ENCODE measurements at regions not wholly inside any gene's neighbourhood (a gene's known extent, or its start where the extent isn't known, plus 50 kb on each side); places are given as distances from the start of the nearest gene placed in this dataset.

- H3K9ac ChIP-seq (ENCODE audit: low read depth, low read length, poor library complexity, severe bottlenecking): no peak overlapping the region
- no peak for TF ChIP-seq EZH2phosphoT487 (IDR thresholded peaks at IDR 0.05; ENCODE audit: borderline replicate concordance)
- TF ChIP-seq, protein P1, sequence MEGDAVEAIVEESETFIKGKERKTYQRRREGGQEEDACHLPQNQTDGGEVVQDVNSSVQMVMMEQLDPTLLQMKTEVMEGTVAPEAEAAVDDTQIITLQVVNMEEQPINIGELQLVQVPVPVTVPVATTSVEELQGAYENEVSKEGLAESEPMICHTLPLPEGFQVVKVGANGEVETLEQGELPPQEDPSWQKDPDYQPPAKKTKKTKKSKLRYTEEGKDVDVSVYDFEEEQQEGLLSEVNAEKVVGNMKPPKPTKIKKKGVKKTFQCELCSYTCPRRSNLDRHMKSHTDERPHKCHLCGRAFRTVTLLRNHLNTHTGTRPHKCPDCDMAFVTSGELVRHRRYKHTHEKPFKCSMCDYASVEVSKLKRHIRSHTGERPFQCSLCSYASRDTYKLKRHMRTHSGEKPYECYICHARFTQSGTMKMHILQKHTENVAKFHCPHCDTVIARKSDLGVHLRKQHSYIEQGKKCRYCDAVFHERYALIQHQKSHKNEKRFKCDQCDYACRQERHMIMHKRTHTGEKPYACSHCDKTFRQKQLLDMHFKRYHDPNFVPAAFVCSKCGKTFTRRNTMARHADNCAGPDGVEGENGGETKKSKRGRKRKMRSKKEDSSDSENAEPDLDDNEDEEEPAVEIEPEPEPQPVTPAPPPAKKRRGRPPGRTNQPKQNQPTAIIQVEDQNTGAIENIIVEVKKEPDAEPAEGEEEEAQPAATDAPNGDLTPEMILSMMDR (conservative IDR thresholded peaks at IDR 0.05; ENCODE audit: low read length): no peak
- no peaks in the 10 kb centered on the region for H3K36me3 ChIP-seq (ENCODE audit: insufficient read depth, low read length)
- H3K4me2 ChIP-seq (ENCODE audit: low read depth, low read length, poor library complexity, severe bottlenecking): no peak overlapping the region
- no peaks in the 10 kb centered on the region for H3K4me1 ChIP-seq (ENCODE audit: insufficient read depth, low read length, poor library complexity, severe bottlenecking)
- no peaks in the 10 kb centered on the region for H3K27me3 ChIP-seq (ENCODE audit: insufficient read depth, low read length, poor library complexity, severe bottlenecking)
- H3K9me2 ChIP-seq (replicated peaks; ENCODE audit: low read depth, low read length): no peaks in the 10 kb centered on the region
- H3F3A ChIP-seq (ENCODE audit: low read depth): no peaks in the 10 kb centered on the region
- H4K20me1 ChIP-seq (ENCODE audit: insufficient read depth, low read length, poor library complexity, severe bottlenecking): no peaks in the 10 kb centered on the region
- no peak overlapping the region for H2AFZ ChIP-seq (ENCODE audit: low read length)
- H3K4me3 ChIP-seq (ENCODE audit: low read length, poor library complexity, severe bottlenecking): no peak overlapping the region
- no peaks in the 10 kb centered on the region for H3K9me3 ChIP-seq (ENCODE audit: insufficient read depth, low read depth, low read length)
- H3K79me2 ChIP-seq (ENCODE audit: insufficient read depth, low read length): no peaks in the 10 kb centered on the region
These were observed 404.4 kb downstream of the GASK1B start for GRCh38 chr4:157768419-157768818.

GRCh38 chr4:157763490-157763889 is 409.3 kb downstream of the GASK1B start:
- no peaks in the 10 kb centered on the region for H3K79me2 ChIP-seq (ENCODE audit: insufficient read depth, low read length)
- H3K4me2 ChIP-seq (ENCODE audit: low read depth, low read length, poor library complexity, severe bottlenecking): no peak overlapping the region
- no peak overlapping the region for H3K4me3 ChIP-seq (ENCODE audit: low read length, poor library complexity, severe bottlenecking)
- no peaks in the 10 kb centered on the region for H4K20me1 ChIP-seq (ENCODE audit: insufficient read depth, low read length, poor library complexity, severe bottlenecking)
- H3K9me3 ChIP-seq (ENCODE audit: insufficient read depth, low read depth, low read length): no peaks in the 10 kb centered on the region
- H3K9ac ChIP-seq (ENCODE audit: low read depth, low read length, poor library complexity, severe bottlenecking): no peak overlapping the region
- H2AFZ ChIP-seq (ENCODE audit: low read length): no peak overlapping the region
- H3K27me3 ChIP-seq (ENCODE audit: insufficient read depth, low read length, poor library complexity, severe bottlenecking): no peaks in the 10 kb centered on the region
- no peaks in the 10 kb centered on the region for H3F3A ChIP-seq (ENCODE audit: low read depth)
- H3K4me1 ChIP-seq (ENCODE audit: insufficient read depth, low read length, poor library complexity, severe bottlenecking): no peaks in the 10 kb centered on the region
- H3K36me3 ChIP-seq (ENCODE audit: insufficient read depth, low read length): no peaks in the 10 kb centered on the region
- no peaks in the 10 kb centered on the region for H3K9me2 ChIP-seq (replicated peaks; ENCODE audit: low read depth, low read length)
- no peak for TF ChIP-seq EZH2phosphoT487 (IDR thresholded peaks at IDR 0.05; ENCODE audit: borderline replicate concordance)

GRCh38 chr4:157754410-157754809 is 418.4 kb downstream of the GASK1B start:
- H3K9me2 ChIP-seq (replicated peaks; ENCODE audit: low read depth, low read length): no peaks in the 10 kb centered on the region
- H3K4me2 ChIP-seq (ENCODE audit: low read depth, low read length, poor library complexity, severe bottlenecking): no peak overlapping the region
- H3K27me3 ChIP-seq (ENCODE audit: insufficient read depth, low read length, poor library complexity, severe bottlenecking): no peaks in the 10 kb centered on the region
- H3K9me3 ChIP-seq (ENCODE audit: insufficient read depth, low read depth, low read length): no peaks in the 10 kb centered on the region
- no peak overlapping the region for H3K9ac ChIP-seq (ENCODE audit: low read depth, low read length, poor library complexity, severe bottlenecking)
- H3K4me1 ChIP-seq (ENCODE audit: insufficient read depth, low read length, poor library complexity, severe bottlenecking): no peaks in the 10 kb centered on the region
- no peaks in the 10 kb centered on the region for H4K20me1 ChIP-seq (ENCODE audit: insufficient read depth, low read length, poor library complexity, severe bottlenecking)
- TF ChIP-seq, protein P1 (conservative IDR thresholded peaks at IDR 0.05; ENCODE audit: low read length): no peak
- no peak for TF ChIP-seq EZH2phosphoT487 (IDR thresholded peaks at IDR 0.05; ENCODE audit: borderline replicate concordance)
- H3K79me2 ChIP-seq (ENCODE audit: insufficient read depth, low read length): no peaks in the 10 kb centered on the region
- H3F3A ChIP-seq (ENCODE audit: low read depth): no peaks in the 10 kb centered on the region
- no peak overlapping the region for H2AFZ ChIP-seq (ENCODE audit: low read length)
- no peak overlapping the region for H3K4me3 ChIP-seq (ENCODE audit: low read length, poor library complexity, severe bottlenecking)
- no peaks in the 10 kb centered on the region for H3K36me3 ChIP-seq (ENCODE audit: insufficient read depth, low read length)

DNA sequence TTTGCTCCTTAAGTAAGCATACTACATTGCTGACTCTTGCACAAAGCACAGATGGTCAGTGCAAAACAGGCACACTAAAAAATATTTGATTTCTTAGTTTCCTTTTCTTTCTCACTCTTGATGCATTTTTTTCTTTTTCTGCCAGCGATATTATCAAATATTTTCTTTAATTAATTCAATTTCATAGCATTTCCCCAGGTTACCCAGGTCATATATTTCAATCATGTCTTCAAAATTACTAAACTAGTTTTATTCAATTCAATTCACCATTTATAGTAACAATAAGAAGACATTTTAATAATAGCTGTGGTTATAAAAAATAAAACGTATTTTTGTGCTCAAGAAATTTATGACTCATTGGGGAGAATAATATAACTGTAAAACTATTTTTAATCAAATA is 421.2 kb downstream of the GASK1B start:
- TF ChIP-seq, protein P1 (conservative IDR thresholded peaks at IDR 0.05; ENCODE audit: low read length): no peak
- TF ChIP-seq EZH2phosphoT487 (IDR thresholded peaks at IDR 0.05; ENCODE audit: borderline replicate concordance): no peak
- H2AFZ ChIP-seq (ENCODE audit: low read length): no peak overlapping the region
- H3K27me3 ChIP-seq (ENCODE audit: insufficient read depth, low read length, poor library complexity, severe bottlenecking): no peaks in the 10 kb centered on the region
- no peaks in the 10 kb centered on the region for H3K79me2 ChIP-seq (ENCODE audit: insufficient read depth, low read length)
- no peaks in the 10 kb centered on the region for H3K9me3 ChIP-seq (ENCODE audit: insufficient read depth, low read depth, low read length)
- H3F3A ChIP-seq (ENCODE audit: low read depth): no peaks in the 10 kb centered on the region
- no peak overlapping the region for H3K4me2 ChIP-seq (ENCODE audit: low read depth, low read length, poor library complexity, severe bottlenecking)
- no peaks in the 10 kb centered on the region for H3K4me1 ChIP-seq (ENCODE audit: insufficient read depth, low read length, poor library complexity, severe bottlenecking)
- no peaks in the 10 kb centered on the region for H4K20me1 ChIP-seq (ENCODE audit: insufficient read depth, low read length, poor library complexity, severe bottlenecking)
- H3K4me3 ChIP-seq (ENCODE audit: low read length, poor library complexity, severe bottlenecking): no peak overlapping the region
- no peaks in the 10 kb centered on the region for H3K9me2 ChIP-seq (replicated peaks; ENCODE audit: low read depth, low read length)
- H3K9ac ChIP-seq (ENCODE audit: low read depth, low read length, poor library complexity, severe bottlenecking): no peak overlapping the region
- no peaks in the 10 kb centered on the region for H3K36me3 ChIP-seq (ENCODE audit: insufficient read depth, low read length)

Measured in Loucy (cell line).